HG02798 (cell line): ENCODE measurements at regions not wholly inside any gene's neighbourhood (a gene's known extent, or its start where the extent isn't known, plus 50 kb on each side); places are given as distances from the start of the nearest gene placed in this dataset.

Source experiments
- ATAC-seq: cut with Tn5 transposase; IDR thresholded peaks from one replicate; pipeline ENCODE4 v1.9.1; 2021; ENCODE audit warnings: mild to moderate bottlenecking; ENCODE audit not compliant: unreplicated experiment, poor library complexity

DNA sequence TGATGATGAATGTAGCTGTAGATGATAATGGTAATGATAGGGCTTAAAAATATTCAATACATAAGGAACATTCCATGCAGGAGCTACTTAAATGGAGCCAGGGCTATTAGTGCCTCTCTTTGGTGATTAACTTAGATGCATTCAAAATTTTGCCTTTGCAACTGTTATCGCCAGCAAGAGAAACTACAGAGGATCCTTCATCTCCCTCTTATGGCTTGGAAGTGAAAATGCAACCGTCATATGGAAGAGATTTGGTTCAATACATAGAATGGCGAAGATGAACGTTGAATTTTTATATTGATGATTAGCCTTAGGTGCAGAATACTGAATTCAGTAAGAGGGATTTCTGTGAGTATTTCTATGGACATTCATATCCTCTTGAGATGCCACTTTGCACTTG is 134.5 kb upstream of the NLGN4X start:
- no peak for ATAC-seq

DNA sequence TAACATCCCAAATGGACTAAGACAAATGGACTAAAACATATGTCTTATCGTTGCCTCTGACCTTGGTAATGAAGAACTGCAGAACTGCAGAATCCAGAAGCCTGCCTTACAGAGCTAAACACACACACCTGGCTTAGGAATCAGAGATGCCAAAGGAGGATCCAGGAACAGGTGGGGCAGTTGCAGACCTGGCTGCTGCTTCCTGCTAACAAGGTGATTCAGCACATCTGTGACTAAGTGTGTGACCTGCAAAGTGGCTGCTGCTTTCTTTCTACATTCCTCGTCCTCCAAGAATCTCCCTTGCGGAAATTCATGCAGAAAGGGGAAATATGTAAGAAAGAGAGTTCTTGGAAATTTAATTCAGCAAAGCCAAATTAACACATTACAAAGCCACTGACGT is 96.8 kb upstream of the NLGN4X start:
- ATAC-seq = no peak

DNA sequence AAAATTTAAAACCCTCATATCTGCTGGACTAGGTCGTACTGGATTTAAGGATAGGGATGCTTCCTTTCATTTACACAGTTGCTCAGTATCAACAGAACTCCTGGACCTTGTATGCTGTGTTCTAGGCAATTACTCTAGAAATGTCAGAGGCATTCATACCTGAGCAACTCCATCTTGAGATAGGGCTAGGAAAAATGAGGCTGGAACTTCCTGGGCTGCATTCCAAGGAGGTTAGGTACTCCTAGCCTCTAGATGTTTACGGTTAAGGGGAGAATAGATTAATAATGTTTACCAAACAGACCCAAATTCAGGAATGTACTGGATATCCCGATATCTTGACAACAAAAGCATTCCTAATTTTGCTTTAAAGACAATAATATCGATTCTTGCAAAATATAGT is 84.7 kb upstream of the NLGN4X start:
- no peak for ATAC-seq

DNA sequence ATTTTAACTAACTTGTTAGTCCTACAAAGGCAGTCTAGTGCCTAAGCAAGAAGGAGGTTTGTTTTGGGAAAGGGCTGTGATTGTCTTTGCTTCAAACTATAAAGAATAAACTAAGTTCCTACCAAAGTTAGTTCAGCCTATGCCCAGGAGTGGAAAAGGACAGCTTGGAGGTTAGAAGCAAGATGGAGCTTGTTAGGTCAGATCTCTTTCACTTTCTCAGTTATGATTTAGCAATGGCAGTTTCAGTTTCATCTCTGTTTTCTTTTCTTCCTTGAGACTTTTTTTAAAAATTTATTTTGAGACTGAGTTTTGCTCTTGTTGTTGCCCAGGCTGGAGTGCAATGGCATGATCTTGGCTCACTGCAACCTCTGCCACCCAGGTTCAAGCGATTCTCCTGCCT is 82.9 kb upstream of the NLGN4X start:
- peak; percentile 58 for ATAC-seq

DNA sequence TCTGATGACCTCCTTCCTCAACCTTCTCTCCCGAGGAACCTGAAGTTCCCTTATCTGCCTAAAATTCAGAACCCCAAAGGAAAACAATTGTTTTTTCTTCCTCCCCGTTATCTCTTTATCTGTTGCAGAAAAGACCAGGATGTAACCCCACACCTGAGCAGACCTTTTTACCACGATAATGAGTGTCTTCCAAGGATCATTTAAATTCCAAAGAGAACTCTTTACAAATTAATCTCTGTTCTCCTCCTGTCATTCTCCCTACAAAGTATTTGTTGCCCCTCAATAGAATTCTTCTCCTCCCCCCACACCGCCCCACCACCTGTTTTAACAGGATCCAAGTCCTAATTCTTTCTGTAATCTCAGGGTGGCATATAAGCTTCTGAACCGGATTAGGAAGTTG is 78.5 kb upstream of the NLGN4X start:
- ATAC-seq = no peak

DNA sequence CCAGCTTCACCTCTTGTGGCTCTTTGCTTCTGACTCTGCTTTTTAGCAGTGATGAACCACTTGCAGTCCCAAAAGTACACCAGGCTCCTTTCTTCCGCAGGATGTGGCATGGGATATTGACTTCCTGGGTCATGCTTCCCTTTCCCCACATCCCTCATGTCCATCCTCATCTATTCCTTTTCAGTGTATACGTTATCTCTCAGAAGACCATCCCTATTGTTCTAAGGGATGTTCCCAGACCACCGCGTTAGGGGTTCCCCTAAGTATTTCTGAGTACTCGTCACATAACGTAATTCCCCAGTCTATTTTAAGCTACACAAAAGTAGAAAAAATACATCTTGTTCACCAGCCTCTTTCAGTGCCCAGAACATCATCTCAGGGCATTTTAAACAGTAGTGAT is 71.1 kb upstream of the NLGN4X start:
- ATAC-seq = no peak

DNA sequence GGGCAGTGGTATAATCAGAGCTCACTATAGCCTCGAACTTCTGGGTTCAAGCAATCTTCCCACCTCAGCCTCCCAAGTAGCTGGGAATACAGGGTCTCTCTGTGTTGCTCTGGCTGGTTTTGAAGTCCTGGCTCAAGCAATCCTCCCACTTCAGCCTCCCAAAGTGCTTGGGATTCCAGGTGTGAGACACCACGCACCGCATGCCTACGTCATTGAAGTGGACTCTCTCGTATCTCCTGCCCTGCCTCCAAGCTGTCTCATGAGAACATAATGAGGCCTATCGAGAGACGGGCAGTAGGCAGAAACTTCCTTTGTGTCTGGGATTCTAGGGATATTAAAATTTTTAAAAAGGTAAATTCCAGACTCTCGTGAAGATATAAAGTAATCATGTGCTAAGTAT is 65.0 kb upstream of the NLGN4X start:
- ATAC-seq = no peak

DNA sequence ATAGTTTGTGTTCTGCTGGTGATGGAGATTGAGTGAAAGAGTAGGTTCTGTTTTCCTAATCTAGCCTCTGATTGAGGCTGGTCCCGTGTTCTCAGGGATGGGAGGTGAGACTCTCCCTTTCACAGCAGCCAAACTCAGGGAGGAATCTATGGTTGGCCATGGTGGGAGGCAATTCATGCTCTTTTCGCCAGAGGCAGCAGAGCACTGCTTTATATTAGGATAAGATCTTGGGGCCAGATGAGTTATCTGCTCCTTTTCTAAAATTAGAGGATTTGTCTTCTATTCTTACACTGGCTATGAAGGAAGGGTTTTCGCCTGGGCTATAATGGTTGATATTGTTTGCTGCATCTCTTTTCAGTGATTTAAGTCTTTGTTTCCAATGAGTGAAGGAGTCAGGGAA is 63.9 kb upstream of the NLGN4X start:
- ATAC-seq = peak; percentile 46

DNA sequence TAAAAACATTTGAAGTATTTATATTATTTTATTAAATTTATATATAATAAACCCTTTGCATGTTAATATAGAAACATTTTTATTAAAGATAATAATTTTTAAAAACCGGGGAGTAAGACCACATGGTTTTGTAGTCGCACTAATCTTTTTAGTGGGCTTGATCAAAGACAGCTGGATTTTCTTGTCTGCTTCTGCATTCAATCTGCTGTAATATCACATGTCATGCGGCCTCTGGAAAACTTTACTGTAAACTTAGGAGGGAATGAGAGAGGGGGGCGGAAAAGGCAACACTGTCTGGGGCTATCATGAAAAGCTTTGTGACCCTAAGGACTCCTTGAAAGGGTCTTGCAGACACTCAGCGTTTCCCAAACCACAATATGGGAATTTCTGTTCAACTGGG is 62.8 kb upstream of the NLGN4X start:
- no peak for ATAC-seq

DNA sequence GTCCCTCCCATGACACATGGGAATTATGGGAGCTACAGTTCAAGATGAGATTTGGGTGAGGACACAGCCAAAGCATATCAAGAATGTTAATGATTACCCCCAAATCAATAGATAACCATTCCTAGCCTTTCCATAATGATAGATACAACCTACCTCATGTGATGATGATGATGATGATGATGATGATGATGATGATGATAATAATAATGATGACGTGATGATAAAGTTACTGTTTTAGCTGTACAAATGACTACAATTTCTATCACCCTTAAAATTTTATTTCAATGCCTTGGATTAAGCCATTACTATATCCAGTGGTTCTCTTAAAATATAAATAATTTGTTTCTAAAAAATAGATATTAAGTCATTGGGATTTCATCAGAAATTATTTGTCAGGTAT is 55.2 kb upstream of the NLGN4X start:
- ATAC-seq = no peak

DNA sequence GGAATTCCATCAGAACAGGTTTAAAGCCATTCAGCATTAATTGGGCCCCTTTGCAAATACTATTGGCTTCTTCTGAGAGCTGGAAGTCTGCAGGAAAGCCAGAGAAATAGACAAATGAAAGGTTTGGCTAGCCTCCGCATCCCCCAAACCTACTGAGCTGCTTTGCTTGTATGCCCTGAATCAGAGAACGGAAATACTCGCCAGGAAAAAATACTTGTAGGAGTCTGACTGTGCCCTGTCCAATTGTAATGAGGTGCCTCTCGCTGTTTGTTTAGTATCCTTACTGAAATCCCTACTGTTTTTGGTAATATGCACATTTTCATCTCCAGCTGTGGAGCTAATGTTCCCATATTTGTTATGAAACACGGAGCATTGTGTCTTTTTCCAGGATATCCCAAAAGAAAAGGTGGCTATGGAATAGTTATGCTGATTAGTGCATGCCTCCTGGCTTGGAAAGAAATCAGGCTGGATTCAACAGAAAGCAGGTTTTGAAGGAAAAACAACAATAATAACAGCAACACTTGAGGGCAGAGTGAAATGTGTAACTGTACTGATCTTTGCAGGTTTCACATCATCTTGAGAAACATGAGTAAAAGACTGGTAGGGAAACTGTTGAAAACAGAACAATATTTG is 50.7 kb upstream of the NLGN4X start:
- no peak for ATAC-seq
